B cell (primary cell): ENCODE measurements at regions not wholly inside any gene's neighbourhood (a gene's known extent, or its start where the extent isn't known, plus 50 kb on each side); places are given as distances from the start of the nearest gene placed in this dataset.

Experiments
- ATAC-seq: fragments of 200-7000 bp; cut with Tn5 transposase; one replicate; pipeline ENCODE4 v1.10.0; 2021; ENCODE audit warnings: low read depth, mild to moderate bottlenecking, moderate number of reproducible peaks, moderate library complexity
- CTCF ChIA-PET: fragments of 350-600 bp; sonication (Branson Sonifier 250); formaldehyde crosslinking; loops from one replicate; lab custom pipeline; 2021; ENCODE audit warnings: antibody characterized with exemption, inconsistent platforms; lab: Charles Lee
- POLR2A ChIA-PET: fragments of 350-600 bp; sonication (Branson Sonifier 250); formaldehyde crosslinking; loops from one replicate; lab custom pipeline; 2021; ENCODE audit warnings: antibody characterized with exemption; lab: Charles Lee
- DNase-seq: peaks from one replicate; pipeline ENCODE4 v3.0.0; 2013
- H2AFZ ChIP-seq: 2 replicates; pipeline ENCODE4 v1.6.1; 2012; ENCODE audit warnings: mild to moderate bottlenecking, low read depth, low read length; ENCODE audit not compliant: insufficient read depth, poor library complexity, severe bottlenecking
- H3K27ac ChIP-seq, 2 donors: 1 replicate in 1 of 2; 2 replicates in 1 of 2; pipeline ENCODE4 v1.5.1; 2012 to 2013; ENCODE audit warnings: low read length in 2 of 2, mild to moderate bottlenecking in 2 of 2, moderate library complexity in 1 of 2
- H3K27me3 ChIP-seq, 4 experiments: fragments of 200-600 bp in 1 of 4; sonication (generic) in 1 of 4; replicated peaks in 1 of 4; 1 replicate in 2 of 4; 2 replicates in 2 of 4; pipeline versions ENCODE4 v1.6.1 to v1.7.0; 2013 to 2016; ENCODE audit warnings: low read length in 3 of 4, mild to moderate bottlenecking in 2 of 4, mixed read lengths in 1 of 4, moderate library complexity in 1 of 4; ENCODE audit not compliant: insufficient read depth in 4 of 4, control insufficient read depth in 3 of 4; ENCODE audit errors: control extremely low read depth in 1 of 4
- H3K36me3 ChIP-seq, 2 experiments: replicated peaks in 1 of 2; 1 replicate in 1 of 2; 2 replicates in 1 of 2; pipeline versions ENCODE4 v1.6.1 to v1.7.1; 2013; ENCODE audit warnings: low read length in 1 of 2; ENCODE audit not compliant: insufficient read depth in 2 of 2, control insufficient read depth in 1 of 2; ENCODE audit errors: control extremely low read depth in 1 of 2, extremely low read depth in 1 of 2
- H3K4me1 ChIP-seq, 2 donors: fragments of 200-600 bp in 1 of 2; sonication (generic) in 1 of 2; 1 replicate in 1 of 2; 2 replicates in 1 of 2; pipeline versions ENCODE4 v1.5.1 to v1.6.1; 2013 to 2017; ENCODE audit warnings: low read length in 2 of 2; ENCODE audit not compliant: control insufficient read depth in 2 of 2, insufficient read depth in 2 of 2
- H3K4me2 ChIP-seq: replicated peaks from 2 replicates; pipeline ENCODE3; 2012; ENCODE audit warnings: mild to moderate bottlenecking, low read depth, low read length; ENCODE audit not compliant: poor library complexity, severe bottlenecking
- H3K4me3 ChIP-seq, 5 experiments: fragments of 200-600 bp in 1 of 5; sonication (generic) in 1 of 5; 1 replicate in 3 of 5; 2 replicates in 2 of 5; pipeline versions ENCODE4 v1.5.1 to v1.7.0; 2011 to 2016; ENCODE audit warnings: low read length in 4 of 5, mild to moderate bottlenecking in 4 of 5, low read depth in 2 of 5, control low read depth in 1 of 5, moderate library complexity in 1 of 5; ENCODE audit not compliant: insufficient read depth in 1 of 5; ENCODE audit errors: control extremely low read depth in 1 of 5, extremely low read depth in 1 of 5
- H3K79me2 ChIP-seq: fragments of 200-600 bp; sonication (generic); one replicate; pipeline ENCODE4 v1.6.0; 2016; ENCODE audit warnings: low read length; ENCODE audit not compliant: control insufficient read depth, insufficient read depth
- H3K9ac ChIP-seq: fragments of 200-600 bp; sonication (generic); 2 replicates; pipeline ENCODE4 v1.6.1; 2017; ENCODE audit warnings: mild to moderate bottlenecking, low read length, moderate library complexity
- H3K9me3 ChIP-seq, 3 donors: one replicate each; pipeline versions ENCODE4 v1.6.1 to v1.7.1; 2013; ENCODE audit warnings: low read length in 2 of 3; ENCODE audit not compliant: control insufficient read depth in 2 of 3, insufficient read depth in 1 of 3; ENCODE audit errors: control extremely low read depth in 1 of 3
- H4K20me1 ChIP-seq: 2 replicates; pipeline ENCODE4 v1.6.0; 2012; ENCODE audit warnings: mild to moderate bottlenecking, low read length; ENCODE audit not compliant: insufficient read depth, control insufficient read depth, poor library complexity, severe bottlenecking
- H3K27ac Mint-ChIP-seq: one replicate; pipeline ENCODE4 v1.8.0; 2021; ENCODE audit warnings: mixed read lengths
- H3K27me3 Mint-ChIP-seq: one replicate; pipeline ENCODE4 v1.8.0; 2021; ENCODE audit warnings: mixed read lengths
- H3K4me1 Mint-ChIP-seq: one replicate; pipeline ENCODE4 v1.8.0; 2021; ENCODE audit warnings: mixed read lengths
- H3K4me3 Mint-ChIP-seq: one replicate; pipeline ENCODE4 v1.8.0; 2021; ENCODE audit warnings: mixed read lengths
- H3K9me3 Mint-ChIP-seq: one replicate; pipeline ENCODE4 v1.8.0; 2022; ENCODE audit warnings: mixed read lengths; ENCODE audit not compliant: insufficient read depth
- EZH2 ChIP-seq: IDR thresholded peaks from 2 replicates; pipeline ENCODE4 v1.6.1; 2012; ENCODE audit warnings: borderline replicate concordance, low read depth, mild to moderate bottlenecking, moderate library complexity, low read length; ENCODE audit not compliant: insufficient read depth, poor library complexity, severe bottlenecking
- WGBS: methylation state at CpG from one replicate; pipeline ENCODE4 v1.1.5; 2013; ENCODE audit warnings: missing lambda C conversion rate; ENCODE audit not compliant: insufficient coverage; 5-methylcytosine and 5-hydroxymethylcytosine counted together
- intact Hi-C: fragments of 100-400 bp; cut with micrococcal nuclease; formaldehyde crosslinking; loops from one replicate; pipeline ENCODE4 v1.10.0; 2022
- TF ChIP-seq, protein P1 (sequence below): fragments of 200-600 bp; IDR thresholded peaks from one replicate; pipeline ENCODE4 v1.8.0; 2022; ENCODE audit warnings: antibody characterized with exemption, mild to moderate bottlenecking

DNA sequence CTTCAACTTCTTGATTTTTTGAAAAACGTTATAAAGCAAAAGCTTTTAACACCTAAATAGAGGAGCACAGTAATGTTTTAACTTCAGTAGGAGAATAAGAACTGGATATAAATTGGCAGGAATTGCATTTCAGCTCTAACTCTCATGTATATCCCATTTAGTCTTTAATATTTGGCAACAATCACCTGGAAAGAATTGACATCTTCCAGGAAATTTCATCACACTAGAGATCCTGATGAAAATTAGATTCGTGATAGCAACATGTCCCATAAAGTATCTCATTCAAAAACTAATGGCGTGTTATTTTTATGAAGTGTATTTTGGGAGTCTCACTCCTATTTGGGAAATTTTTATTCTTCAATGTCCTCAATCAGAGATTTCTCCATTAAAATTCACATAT lies 131.1 kb upstream of the DNAJC10 start:
- TF ChIP-seq EZH2 = no peak
- TF ChIP-seq, protein P1, sequence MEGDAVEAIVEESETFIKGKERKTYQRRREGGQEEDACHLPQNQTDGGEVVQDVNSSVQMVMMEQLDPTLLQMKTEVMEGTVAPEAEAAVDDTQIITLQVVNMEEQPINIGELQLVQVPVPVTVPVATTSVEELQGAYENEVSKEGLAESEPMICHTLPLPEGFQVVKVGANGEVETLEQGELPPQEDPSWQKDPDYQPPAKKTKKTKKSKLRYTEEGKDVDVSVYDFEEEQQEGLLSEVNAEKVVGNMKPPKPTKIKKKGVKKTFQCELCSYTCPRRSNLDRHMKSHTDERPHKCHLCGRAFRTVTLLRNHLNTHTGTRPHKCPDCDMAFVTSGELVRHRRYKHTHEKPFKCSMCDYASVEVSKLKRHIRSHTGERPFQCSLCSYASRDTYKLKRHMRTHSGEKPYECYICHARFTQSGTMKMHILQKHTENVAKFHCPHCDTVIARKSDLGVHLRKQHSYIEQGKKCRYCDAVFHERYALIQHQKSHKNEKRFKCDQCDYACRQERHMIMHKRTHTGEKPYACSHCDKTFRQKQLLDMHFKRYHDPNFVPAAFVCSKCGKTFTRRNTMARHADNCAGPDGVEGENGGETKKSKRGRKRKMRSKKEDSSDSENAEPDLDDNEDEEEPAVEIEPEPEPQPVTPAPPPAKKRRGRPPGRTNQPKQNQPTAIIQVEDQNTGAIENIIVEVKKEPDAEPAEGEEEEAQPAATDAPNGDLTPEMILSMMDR = no peak
- ATAC-seq (no peak), DNase-seq (no peak)
- no peak overlapping the region for H3K4me3 ChIP-seq
- H3K27me3 ChIP-seq = no peaks in the 10 kb centered on the region
- H4K20me1 ChIP-seq = no peaks in the 10 kb centered on the region
- H3K79me2 ChIP-seq = no peaks in the 10 kb centered on the region
- Mint-ChIP-seq H3K27ac (no peak overlapping the region), H3K4me1 (no peaks in the 10 kb centered on the region), H3K4me3 (no peak overlapping the region), H3K27me3 (peaks cover 12% of the 10 kb centered on the region), H3K9me3 (no peaks in the 10 kb centered on the region)
- no peaks in the 10 kb centered on the region for H3K9me3 ChIP-seq
- H3K27ac ChIP-seq = no peak overlapping the region
- no peak overlapping the region for H3K4me2 ChIP-seq
- H3K4me1 ChIP-seq = no peaks in the 10 kb centered on the region
- H3K9ac ChIP-seq = no peak overlapping the region
- intact Hi-C loops = no loop called here
- WGBS = no CpG with 5 or more reads among the region's 3 CpGs
- ChIA-PET CTCF (no interaction called here), POLR2A (no interaction called here)
- H2AFZ ChIP-seq = no peak overlapping the region
- no peaks in the 10 kb centered on the region for H3K36me3 ChIP-seq

DNA sequence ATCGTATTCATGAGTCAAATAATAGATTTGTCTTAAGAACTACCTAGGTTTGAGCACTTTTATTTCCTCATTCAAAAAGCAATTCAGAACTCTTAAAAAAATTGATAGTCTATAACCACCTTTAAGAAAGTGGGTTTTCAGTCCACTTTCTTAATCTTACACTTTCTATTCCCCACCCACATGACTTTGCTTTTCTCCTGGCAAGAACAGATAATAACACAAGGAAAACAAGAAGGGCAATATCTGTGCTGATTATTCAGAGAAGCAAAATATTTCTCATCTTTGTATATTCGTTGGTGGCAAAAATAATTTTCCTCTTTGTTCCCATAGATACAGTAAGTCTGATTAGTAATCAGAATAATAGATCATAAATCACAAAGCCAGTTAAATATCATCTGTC lies 130.6 kb upstream of the DNAJC10 start:
- no peaks in the 10 kb centered on the region for H3K9me3 ChIP-seq
- no peak overlapping the region for H2AFZ ChIP-seq
- Mint-ChIP-seq H3K27ac (no peak overlapping the region), H3K4me1 (no peaks in the 10 kb centered on the region), H3K27me3 (peaks cover 12% of the 10 kb centered on the region), H3K4me3 (no peak overlapping the region), H3K9me3 (no peaks in the 10 kb centered on the region)
- intact Hi-C loops = no loop called here
- ChIA-PET POLR2A (no interaction called here), CTCF (no interaction called here)
- no peak overlapping the region for H3K27ac ChIP-seq
- H3K4me3 ChIP-seq = no peak overlapping the region
- H4K20me1 ChIP-seq = no peaks in the 10 kb centered on the region
- H3K27me3 ChIP-seq = no peaks in the 10 kb centered on the region
- no peak overlapping the region for H3K4me2 ChIP-seq
- TF ChIP-seq, protein P1 = no peak
- no peak for TF ChIP-seq EZH2
- ATAC-seq = no peak
- DNase-seq = no peak
- H3K79me2 ChIP-seq = no peaks in the 10 kb centered on the region
- WGBS = no CpG with 5 or more reads among the region's 2 CpGs
- no peaks in the 10 kb centered on the region for H3K4me1 ChIP-seq
- H3K9ac ChIP-seq = no peak overlapping the region
- H3K36me3 ChIP-seq = no peaks in the 10 kb centered on the region
